A673 (cell line): ENCODE measurements at regions not wholly inside any gene's neighbourhood (a gene's known extent, or its start where the extent isn't known, plus 50 kb on each side); places are given as distances from the start of the nearest gene placed in this dataset.

Experiments
- BruUV-seq: library from RNA; stranded (reverse); fragments of 400-500 nt; replicated peaks from 2 replicates; lab custom pipeline; 2021; lab: Mats Ljungman, UMichigan
- CTCF ChIA-PET: fragments of 300-600 bp; sonication (Branson Sonifier 250); formaldehyde crosslinking; loops from one replicate; lab custom pipeline; 2022; ENCODE audit warnings: antibody characterized with exemption; lab: Charles Lee
- POLR2A ChIA-PET: fragments of 300-600 bp; sonication (Branson Sonifier 250); formaldehyde crosslinking; loops from one replicate; lab custom pipeline; 2022; ENCODE audit warnings: antibody characterized with exemption; ENCODE audit not compliant: low non-redundant PET; lab: Charles Lee
- DNase-seq: peaks from one replicate; pipeline ENCODE4 v3.0.0-alpha.2; 2015; ENCODE audit warnings: low spot score
- H3K27ac ChIP-seq: fragments of 200-600 bp; sonication (generic); 2 replicates; pipeline ENCODE4 v1.5.1; 2016; ENCODE audit warnings: mixed run types, low read depth, mild to moderate bottlenecking, mixed read lengths, antibody characterized with exemption, low read length; ENCODE audit not compliant: poor library complexity, severe bottlenecking
- H3K27me3 ChIP-seq: fragments of 200-600 bp; sonication (generic); replicated peaks from 2 replicates; pipeline ENCODE4 v1.6.1; 2017; ENCODE audit warnings: mixed run types, low read depth, mild to moderate bottlenecking, mixed read lengths, antibody characterized with exemption, low read length; ENCODE audit not compliant: insufficient read depth, poor library complexity
- H3K36me3 ChIP-seq: fragments of 200-600 bp; sonication (generic); 2 replicates; pipeline ENCODE4 v1.6.1; 2016; ENCODE audit warnings: mixed run types, mild to moderate bottlenecking, mixed read lengths, antibody characterized with exemption, low read length; ENCODE audit not compliant: insufficient read depth, poor library complexity, severe bottlenecking
- H3K4me1 ChIP-seq: fragments of 200-600 bp; sonication (generic); 2 replicates; pipeline ENCODE4 v1.6.1; 2017; ENCODE audit warnings: mixed run types, mild to moderate bottlenecking, mixed read lengths, antibody characterized with exemption, low read length; ENCODE audit not compliant: insufficient read depth, poor library complexity, severe bottlenecking
- H3K4me3 ChIP-seq: fragments of 200-600 bp; sonication (generic); 2 replicates; pipeline ENCODE4 v1.5.1; 2016; ENCODE audit warnings: low read depth, mixed run types, mild to moderate bottlenecking, mixed read lengths, low read length; ENCODE audit not compliant: poor library complexity, severe bottlenecking
- H3K9me3 ChIP-seq: fragments of 200-600 bp; sonication (generic); 2 replicates; pipeline ENCODE4 v1.6.1; 2016; ENCODE audit warnings: mixed run types, low read depth, mild to moderate bottlenecking, mixed read lengths, antibody characterized with exemption, low read length; ENCODE audit not compliant: poor library complexity, severe bottlenecking
- EZH2 ChIP-seq: fragments of 200-600 bp; sonication (generic); IDR thresholded peaks from 2 replicates; pipeline ENCODE4 v1.6.1; 2017; ENCODE audit warnings: borderline replicate concordance, low read depth, mild to moderate bottlenecking, mixed read lengths, antibody characterized with exemption, low read length; ENCODE audit not compliant: poor library complexity, severe bottlenecking
- intact Hi-C: fragments of 100-400 bp; cut with micrococcal nuclease; formaldehyde crosslinking; loops from one replicate; pipeline ENCODE4 v1.10.0; 2022; ENCODE audit not compliant: unreplicated experiment
- TF ChIP-seq, protein P1 (sequence below): fragments of 300-800, 200-600 bp; sonication (generic); conservative IDR thresholded peaks from 2 replicates; pipeline ENCODE4 v1.5.1; 2017; ENCODE audit warnings: low read depth, mild to moderate bottlenecking, antibody characterized with exemption, low read length, moderate library complexity, mixed read lengths

DNA sequence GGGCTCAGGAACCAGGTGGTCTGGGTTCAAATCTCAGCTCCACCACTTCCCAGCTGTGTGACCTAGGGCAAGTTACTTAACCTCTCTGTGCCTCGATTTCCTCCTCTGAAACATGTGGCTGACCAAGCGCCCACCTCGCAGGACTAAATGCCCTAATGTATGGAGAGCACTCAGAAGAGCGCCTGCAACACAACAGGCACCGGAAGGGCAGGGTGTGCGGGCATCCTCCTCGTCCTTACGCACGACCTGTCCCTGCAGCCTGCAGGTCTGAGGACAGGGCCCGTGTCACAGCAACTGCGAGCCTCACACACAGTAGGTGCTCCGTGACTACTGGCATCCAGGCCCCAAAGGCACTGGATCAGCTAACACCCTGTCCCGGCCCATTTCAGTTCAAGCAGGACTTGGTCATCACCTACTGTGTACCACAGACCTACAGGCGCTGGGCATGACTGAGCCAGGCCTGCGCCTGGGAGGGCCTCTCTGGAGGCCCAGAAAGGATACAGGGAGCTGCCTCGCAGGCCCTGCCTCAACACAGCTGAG, 131.5 kb downstream of the NCOR2 start:
- TF ChIP-seq, protein P1, sequence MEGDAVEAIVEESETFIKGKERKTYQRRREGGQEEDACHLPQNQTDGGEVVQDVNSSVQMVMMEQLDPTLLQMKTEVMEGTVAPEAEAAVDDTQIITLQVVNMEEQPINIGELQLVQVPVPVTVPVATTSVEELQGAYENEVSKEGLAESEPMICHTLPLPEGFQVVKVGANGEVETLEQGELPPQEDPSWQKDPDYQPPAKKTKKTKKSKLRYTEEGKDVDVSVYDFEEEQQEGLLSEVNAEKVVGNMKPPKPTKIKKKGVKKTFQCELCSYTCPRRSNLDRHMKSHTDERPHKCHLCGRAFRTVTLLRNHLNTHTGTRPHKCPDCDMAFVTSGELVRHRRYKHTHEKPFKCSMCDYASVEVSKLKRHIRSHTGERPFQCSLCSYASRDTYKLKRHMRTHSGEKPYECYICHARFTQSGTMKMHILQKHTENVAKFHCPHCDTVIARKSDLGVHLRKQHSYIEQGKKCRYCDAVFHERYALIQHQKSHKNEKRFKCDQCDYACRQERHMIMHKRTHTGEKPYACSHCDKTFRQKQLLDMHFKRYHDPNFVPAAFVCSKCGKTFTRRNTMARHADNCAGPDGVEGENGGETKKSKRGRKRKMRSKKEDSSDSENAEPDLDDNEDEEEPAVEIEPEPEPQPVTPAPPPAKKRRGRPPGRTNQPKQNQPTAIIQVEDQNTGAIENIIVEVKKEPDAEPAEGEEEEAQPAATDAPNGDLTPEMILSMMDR, result no peak
- no peak for TF ChIP-seq EZH2
- CTCF ChIA-PET, result no interaction called here
- no TSS peak for BruUV-seq
- POLR2A ChIA-PET, result no interaction called here
- Histone ChIP-seq H3K27me3 (no peaks in the 10 kb centered on the region), H3K4me3 (no peak overlapping the region), H3K36me3 (peaks cover 8% of the 10 kb centered on the region), H3K27ac (peak overlapping the region; percentile 32), H3K9me3 (no peaks in the 10 kb centered on the region), H3K4me1 (peaks cover 18% of the 10 kb centered on the region)
- no peak for DNase-seq
- intact Hi-C loops, result no loop called here

GRCh38 chr12:124434951-124435805, 132.2 kb downstream of the NCOR2 start:
- ChIA-PET CTCF (no interaction called here), POLR2A (interaction anchor here (0.6 kb wide), 1 partner anchor 779 kb away, joined by 10 read pairs; no protein-coding TSS in a partner anchor)
- intact Hi-C loops, result no loop called here
- TF ChIP-seq, protein P1, result no peak
- no peak for TF ChIP-seq EZH2
- peaks cover 8% of the 10 kb centered on the region for H3K36me3 ChIP-seq
- H3K27ac ChIP-seq, result peak overlapping the region; percentile 32
- DNase-seq, result no peak
- no peak overlapping the region for H3K4me3 ChIP-seq
- no peaks in the 10 kb centered on the region for H3K9me3 ChIP-seq
- peaks cover 16% of the 10 kb centered on the region for H3K4me1 ChIP-seq
- BruUV-seq, result no TSS peak
- H3K27me3 ChIP-seq, result no peaks in the 10 kb centered on the region

GRCh38 chr12:124434354-124434753, 133.1 kb downstream of the NCOR2 start:
- ChIA-PET CTCF (no interaction called here), POLR2A (interaction anchor here (0.6 kb wide), 1 partner anchor 778 kb away, joined by 10 read pairs; no protein-coding TSS in a partner anchor)
- no TSS peak for BruUV-seq
- peak; percentile 37 for DNase-seq
- intact Hi-C loops, result no loop called here
- Histone ChIP-seq H3K27ac (peak overlapping the region; percentile 67), H3K4me1 (peaks cover 16% of the 10 kb centered on the region), H3K27me3 (no peaks in the 10 kb centered on the region), H3K9me3 (no peaks in the 10 kb centered on the region), H3K36me3 (peaks cover 16% of the 10 kb centered on the region), H3K4me3 (no peak overlapping the region)
- no peak for TF ChIP-seq EZH2
- TF ChIP-seq, protein P1, result no peak
